ENCODE measurements at regions not wholly inside any gene's neighbourhood (a gene's known extent, or its start where the extent isn't known, plus 50 kb on each side); places are given as distances from the start of the nearest gene placed in this dataset.

DNA sequence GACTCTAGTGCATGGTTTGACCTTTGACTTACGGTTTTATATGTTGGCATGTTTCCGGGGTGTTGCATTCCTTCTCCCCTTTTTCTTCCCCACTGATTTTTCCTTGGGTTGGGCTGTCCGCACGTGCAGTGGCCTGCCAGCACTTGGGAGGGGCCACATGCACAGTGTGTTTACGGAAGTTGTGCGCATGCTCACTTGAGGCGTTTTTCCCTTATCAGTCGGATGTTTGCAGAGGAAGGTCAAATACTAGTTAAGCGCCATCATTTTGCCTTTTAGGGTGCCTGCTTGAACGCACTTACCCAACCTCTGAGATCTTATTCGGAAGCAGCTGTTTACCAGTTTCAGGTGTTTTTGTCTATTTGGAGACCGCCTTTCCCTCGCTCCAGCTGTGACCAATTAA is 653.9 kb upstream of the AADAT start:
- no peaks in the 10 kb centered on the region for H3K27me3 ChIP-seq
- no peaks in the 10 kb centered on the region for H3K36me3 ChIP-seq
- H3K27ac ChIP-seq = no peak overlapping the region
- H3K4me3 ChIP-seq = no peak overlapping the region
- TF ChIP-seq, protein P1, sequence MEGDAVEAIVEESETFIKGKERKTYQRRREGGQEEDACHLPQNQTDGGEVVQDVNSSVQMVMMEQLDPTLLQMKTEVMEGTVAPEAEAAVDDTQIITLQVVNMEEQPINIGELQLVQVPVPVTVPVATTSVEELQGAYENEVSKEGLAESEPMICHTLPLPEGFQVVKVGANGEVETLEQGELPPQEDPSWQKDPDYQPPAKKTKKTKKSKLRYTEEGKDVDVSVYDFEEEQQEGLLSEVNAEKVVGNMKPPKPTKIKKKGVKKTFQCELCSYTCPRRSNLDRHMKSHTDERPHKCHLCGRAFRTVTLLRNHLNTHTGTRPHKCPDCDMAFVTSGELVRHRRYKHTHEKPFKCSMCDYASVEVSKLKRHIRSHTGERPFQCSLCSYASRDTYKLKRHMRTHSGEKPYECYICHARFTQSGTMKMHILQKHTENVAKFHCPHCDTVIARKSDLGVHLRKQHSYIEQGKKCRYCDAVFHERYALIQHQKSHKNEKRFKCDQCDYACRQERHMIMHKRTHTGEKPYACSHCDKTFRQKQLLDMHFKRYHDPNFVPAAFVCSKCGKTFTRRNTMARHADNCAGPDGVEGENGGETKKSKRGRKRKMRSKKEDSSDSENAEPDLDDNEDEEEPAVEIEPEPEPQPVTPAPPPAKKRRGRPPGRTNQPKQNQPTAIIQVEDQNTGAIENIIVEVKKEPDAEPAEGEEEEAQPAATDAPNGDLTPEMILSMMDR (IDR thresholded peaks at IDR 0.05) = no peak
- no peaks in the 10 kb centered on the region for H3K9me3 ChIP-seq
- DNase-seq (ENCODE audit: low spot score) = no peak
- no peaks in the 10 kb centered on the region for H3K4me1 ChIP-seq

DNA sequence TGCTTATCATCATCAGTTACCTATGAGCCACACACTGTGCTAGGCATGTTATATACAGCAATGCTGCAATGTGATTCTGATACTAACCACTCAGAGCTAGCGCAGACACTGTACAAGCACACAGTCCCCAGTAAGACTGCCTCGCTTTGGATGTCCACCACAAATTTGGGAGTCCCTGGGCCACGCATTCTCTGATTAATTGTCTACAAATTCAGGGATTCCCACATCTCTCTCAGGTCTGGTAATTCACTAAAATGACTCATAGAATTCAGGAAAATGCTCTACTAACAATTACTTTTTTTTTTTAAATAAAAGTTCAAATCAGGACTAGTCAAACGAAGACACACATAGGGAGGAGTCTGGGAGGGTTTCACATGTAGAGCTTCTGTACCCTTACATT is 652.1 kb upstream of the AADAT start:
- TF ChIP-seq, protein P1 (IDR thresholded peaks at IDR 0.05) = no peak
- Histone ChIP-seq H3K36me3 (no peaks in the 10 kb centered on the region), H3K4me1 (no peaks in the 10 kb centered on the region), H3K9me3 (no peaks in the 10 kb centered on the region), H3K4me3 (no peak overlapping the region), H3K27ac (no peak overlapping the region), H3K27me3 (no peaks in the 10 kb centered on the region)
- DNase-seq (ENCODE audit: low spot score) = no peak

DNA sequence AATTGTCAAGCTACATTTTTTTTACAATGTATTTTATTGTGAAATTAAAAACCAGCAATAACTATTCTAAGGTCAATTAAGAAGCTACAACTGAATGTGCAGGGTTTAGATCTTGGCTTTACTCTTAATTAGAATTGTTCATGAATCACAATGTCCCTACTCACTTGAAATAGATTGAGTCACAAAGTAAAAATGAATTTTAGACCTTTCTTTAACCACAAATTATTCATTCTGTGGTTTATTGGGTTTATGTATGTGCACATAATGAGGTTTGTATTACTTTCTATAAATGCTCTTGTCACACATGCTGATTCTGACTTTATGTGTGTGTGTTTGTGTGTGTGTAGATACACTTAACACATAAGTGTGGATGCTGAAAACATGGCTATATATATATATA is 647.0 kb upstream of the AADAT start:
- TF ChIP-seq, protein P1 (IDR thresholded peaks at IDR 0.05) = no peak
- Histone ChIP-seq H3K9me3 (no peaks in the 10 kb centered on the region), H3K27ac (no peak overlapping the region), H3K4me3 (no peak overlapping the region), H3K27me3 (no peaks in the 10 kb centered on the region), H3K4me1 (no peaks in the 10 kb centered on the region), H3K36me3 (no peaks in the 10 kb centered on the region)
- no peak for DNase-seq (ENCODE audit: low spot score)

DNA sequence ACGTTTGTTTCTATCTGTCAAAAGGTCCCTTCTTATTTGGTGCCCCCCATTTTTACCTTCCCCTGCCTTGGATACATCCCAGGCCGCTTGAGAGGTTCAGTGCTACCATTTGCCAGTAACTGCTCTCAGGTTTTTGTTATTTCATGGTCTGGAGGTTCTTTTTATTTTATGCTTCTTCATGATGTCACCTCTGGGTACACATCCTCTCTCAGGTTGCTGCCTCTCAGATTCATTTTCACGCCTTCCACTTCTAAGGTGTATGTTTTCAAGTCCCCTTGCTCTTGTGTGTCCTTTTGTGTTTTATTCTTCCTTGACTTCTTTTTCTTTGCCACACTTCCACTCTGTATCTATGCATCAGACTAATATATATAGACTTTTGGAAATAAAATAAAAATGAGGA is 640.1 kb upstream of the AADAT start:
- TF ChIP-seq, protein P1 (IDR thresholded peaks at IDR 0.05) = no peak

DNA sequence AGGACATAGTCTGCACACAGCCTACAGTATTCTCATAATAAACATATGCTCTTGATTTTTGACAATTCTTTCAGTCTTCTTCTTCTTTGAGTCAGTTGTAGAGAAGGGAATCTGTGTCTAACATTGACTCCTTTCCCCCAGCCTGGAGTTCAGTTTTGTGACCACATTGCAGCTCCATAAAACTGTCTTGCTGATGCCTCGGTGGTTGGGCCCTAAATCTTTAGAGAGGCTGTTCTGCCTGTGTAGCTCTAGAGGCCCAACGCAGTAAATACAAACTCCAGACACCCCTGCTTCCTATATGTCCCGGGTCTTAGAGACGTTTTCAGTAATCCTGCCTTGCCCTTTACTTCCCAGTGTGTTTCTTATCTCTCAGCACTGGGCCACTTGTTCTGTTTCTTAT is 639.5 kb upstream of the AADAT start:
- TF ChIP-seq, protein P1 (IDR thresholded peaks at IDR 0.05) = no peak
- H3K36me3 ChIP-seq = no peaks in the 10 kb centered on the region
- no peaks in the 10 kb centered on the region for H3K4me1 ChIP-seq
- DNase-seq (ENCODE audit: low spot score) = no peak
- H3K4me3 ChIP-seq = no peak overlapping the region
- no peaks in the 10 kb centered on the region for H3K9me3 ChIP-seq
- H3K27me3 ChIP-seq = no peaks in the 10 kb centered on the region
- no peak overlapping the region for H3K27ac ChIP-seq

More for the DNA sequence above, 640.1 kb upstream of the AADAT start:
- DNase-seq (ENCODE audit: low spot score) = no peak
- Histone ChIP-seq H3K27me3 (no peaks in the 10 kb centered on the region), H3K4me3 (no peak overlapping the region), H3K4me1 (no peaks in the 10 kb centered on the region), H3K27ac (no peak overlapping the region), H3K36me3 (no peaks in the 10 kb centered on the region), H3K9me3 (no peaks in the 10 kb centered on the region)

DNA sequence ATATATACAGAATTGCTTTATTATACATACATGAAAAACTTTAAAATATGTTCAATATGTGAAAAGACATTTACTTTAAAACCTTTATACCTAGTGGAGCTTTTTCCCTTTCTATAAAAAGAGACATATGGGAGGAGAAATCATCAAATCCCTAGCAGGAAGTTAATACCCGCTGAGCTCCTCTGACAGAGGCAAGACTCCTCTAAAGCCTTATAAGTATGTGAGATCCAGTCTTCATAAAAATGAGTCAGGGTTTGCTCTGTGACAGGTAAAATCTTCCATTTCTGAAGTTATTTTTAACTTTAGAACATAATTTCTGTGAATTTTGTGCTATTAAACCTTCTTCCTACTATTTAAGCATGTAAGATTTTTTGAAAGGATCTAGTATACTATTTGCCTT is 634.4 kb upstream of the AADAT start:
- Histone ChIP-seq H3K36me3 (no peaks in the 10 kb centered on the region), H3K9me3 (no peaks in the 10 kb centered on the region), H3K4me3 (no peak overlapping the region), H3K27ac (no peak overlapping the region), H3K4me1 (no peaks in the 10 kb centered on the region), H3K27me3 (no peaks in the 10 kb centered on the region)
- TF ChIP-seq, protein P1 (IDR thresholded peaks at IDR 0.05) = no peak
- DNase-seq (ENCODE audit: low spot score) = no peak

Data from right atrium auricular region (tissue), 2 donors.